Fibroblast of peridontal ligament (primary cell): ENCODE measurements at regions not wholly inside any gene's neighbourhood (a gene's known extent, or its start where the extent isn't known, plus 50 kb on each side); places are given as distances from the start of the nearest gene placed in this dataset.
"Not testable (repeated sequence)": the region's sequence is repeated elsewhere in the genome, so short reads cannot be mapped to it uniquely, and the experiment has no call there.

ENCODE experiments used
- DNase-seq: peaks from one replicate; pipeline ENCODE4 v3.0.0-alpha.2; 2010; ENCODE audit errors: extremely low read depth

DNA sequence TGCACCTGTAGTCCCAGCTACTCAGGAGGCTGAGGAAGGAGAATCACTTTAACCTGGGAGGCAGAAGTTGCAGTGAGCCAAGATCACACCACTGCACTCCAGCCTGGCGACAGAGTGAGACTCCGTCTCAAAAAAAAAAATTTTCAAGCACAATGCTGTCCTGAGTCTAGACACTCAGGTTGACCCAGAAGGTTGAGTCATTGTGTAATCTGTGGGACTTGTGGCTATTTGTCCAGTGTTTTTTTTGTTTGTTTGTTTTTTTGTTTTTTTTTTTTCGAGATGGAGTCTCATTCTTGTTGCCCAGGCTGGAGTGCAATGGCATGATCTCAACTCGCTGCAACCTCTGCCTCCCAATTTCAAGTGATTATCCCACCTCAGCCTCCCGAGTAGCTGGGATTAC, 74.3 kb upstream of the SOX13 start:
- not testable (repeated sequence) for DNase-seq

DNA sequence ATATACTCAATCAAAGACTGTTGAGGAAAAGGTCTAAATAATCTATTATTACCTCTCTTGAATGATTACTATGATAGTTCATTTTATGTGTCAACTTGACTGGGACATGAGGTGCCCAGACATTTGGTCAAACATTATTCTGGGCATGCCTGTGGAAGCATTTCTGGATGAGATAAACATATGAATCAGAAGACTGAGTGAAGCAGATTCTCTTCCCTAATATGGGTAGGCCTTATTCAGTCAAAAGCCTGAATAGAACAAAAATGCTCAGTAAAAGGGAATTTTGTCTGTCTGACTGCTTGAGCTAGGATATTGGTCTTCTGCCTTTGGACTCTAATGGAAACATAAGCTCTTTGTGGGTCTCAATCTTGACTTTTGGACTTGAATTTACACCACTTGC, 73.3 kb upstream of the SOX13 start:
- peak; percentile 10 for DNase-seq

DNA sequence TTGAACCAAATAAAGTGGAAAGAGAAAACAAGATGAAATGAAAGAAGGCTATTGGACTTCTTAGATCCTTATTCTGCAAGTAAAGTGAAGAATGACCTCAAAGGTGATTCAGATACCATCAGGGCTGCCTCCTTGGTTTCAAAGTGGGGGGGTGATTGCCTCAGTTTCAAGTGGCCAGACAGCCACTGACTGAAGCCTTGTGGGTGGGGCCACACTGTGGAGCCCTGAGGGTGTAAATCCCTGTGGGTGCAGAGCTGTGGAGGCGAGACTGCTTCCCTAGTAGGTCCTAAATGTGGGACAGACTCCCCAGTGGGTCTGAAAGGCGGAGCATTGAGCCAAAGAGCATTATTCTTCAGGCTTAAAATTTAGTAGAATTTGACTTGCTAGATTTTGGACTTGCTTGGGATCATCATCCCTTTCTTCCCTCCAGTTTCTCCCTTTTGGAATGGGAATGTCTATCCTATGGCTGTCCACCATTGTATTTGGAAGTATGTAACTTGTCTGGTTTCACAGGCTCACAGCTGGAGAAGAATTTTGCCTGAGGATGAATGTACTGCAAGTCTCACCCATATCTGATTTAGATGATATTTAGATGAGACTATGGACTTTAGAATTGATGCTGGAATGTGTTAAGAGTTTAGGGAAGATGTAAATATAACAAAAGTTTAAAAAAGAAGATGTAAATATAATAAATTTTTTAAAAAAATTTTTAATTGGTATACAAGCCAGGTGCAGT, 71.6 kb upstream of the SOX13 start:
- DNase-seq, result no peak

DNA sequence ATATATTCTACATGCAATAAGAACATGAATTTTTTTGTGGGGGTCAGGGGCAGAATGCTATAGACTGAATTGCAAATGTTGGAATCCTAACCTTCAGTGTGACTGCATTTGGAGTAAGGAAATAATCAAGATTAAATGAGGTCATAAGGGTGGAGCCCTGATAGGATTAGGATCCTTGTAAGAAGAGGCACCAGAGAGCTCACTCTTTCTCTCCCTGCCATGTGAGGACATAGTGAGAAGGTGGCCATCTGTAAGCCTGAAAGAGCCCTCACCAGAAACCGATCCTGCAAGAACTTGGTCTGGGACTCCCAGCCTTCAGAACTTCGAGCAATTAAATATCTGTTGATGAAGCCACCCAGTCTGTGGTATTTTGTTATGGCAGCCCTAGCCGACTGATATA, 70.3 kb upstream of the SOX13 start:
- DNase-seq, result no peak

DNA sequence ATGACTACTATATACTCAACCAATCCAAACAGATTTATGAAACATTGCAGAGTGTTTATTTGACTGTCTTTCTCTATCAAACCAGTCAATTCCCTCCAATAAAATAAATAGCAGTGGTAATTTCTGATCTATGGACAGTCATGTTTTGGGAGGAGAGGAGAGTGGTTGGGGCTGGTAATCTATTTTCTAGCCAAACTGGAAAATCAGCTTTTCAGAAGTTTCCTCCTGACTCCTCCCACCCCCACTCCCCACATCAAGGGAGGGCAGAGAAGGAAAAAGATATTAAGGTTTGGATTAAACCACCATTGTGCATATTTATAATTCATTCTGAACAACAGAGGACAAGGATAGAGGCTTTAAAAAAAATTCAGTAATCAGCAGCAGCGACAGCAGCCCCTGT, 69.4 kb upstream of the SOX13 start:
- no peak for DNase-seq

DNA sequence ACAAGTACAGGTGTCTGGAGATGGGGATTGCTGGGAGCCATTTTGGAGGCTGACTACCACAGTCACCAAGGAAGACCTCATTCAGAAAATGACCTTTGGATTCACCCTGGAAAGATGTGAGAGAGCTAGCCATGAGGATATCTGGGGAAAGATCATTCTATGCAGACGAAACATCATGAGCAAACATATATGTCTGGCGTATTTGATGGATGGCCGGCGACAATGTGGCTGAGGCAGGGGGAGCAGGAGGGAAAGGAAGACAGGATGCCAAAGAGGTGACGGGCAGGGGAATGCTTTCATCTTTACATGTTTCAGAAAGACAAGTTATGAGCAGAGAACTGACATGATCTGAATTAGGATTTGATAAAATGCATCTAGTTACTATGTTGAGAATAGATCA, 61.5 kb upstream of the SOX13 start:
- no peak for DNase-seq

DNA sequence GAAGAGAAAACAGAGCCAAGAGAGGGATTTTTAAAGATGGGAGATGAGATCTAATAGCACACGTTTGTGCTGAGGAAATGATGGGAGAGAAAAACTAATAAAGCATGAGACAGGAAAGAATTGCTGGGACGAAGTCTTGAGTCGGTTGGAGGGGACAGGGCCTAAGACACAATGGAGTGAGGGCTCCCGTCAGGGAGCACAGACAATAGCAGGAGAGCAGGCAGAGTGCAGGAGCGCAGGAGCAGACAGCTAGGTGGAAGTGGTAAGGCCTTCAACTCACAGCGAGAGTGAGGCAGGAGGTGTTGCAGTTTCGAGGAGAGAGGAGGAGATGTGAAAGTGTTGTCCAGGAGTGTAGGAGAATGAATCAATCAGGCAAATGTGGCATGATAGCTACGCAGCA, 59.9 kb upstream of the SOX13 start:
- no peak for DNase-seq

DNA sequence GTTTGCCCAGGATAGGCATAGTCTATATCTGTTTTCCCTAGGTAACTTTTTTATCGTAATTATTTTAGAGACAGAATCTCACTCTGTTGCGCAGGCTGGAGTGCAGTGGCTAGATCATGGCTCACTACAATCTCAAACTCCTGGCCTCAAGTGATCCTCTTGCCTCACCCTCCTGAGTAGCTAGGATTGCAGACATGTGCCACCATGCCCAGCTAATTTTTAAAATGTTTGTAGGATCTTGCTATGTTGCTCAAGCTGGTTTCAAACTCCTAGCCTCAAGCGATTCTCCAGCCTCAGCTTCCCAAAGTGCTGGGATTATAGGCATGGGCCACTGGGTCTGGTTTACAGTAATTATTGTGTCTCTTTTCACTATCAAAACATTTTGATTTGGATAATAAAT, 58.6 kb upstream of the SOX13 start:
- DNase-seq, result no peak

DNA sequence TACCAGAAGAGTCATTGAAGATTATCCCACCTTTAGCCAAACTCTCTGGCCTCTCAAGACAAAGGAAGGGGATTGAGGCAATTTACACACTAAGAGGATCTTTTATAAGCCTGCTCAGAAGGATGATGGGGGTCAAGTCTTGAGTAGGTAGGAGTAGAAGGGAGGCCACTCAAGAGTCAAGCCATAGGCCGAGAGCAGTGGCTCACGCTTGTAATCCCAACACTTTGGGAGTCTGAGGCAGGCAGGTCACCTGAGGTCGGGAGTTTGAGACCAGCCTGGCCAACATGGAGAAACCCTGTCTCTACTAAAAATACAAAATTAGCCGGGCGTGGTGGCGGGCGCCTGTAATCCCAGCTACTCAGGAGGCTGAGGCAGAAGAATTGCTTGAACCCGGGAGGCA, 58.0 kb upstream of the SOX13 start:
- not testable (repeated sequence) for DNase-seq

DNA sequence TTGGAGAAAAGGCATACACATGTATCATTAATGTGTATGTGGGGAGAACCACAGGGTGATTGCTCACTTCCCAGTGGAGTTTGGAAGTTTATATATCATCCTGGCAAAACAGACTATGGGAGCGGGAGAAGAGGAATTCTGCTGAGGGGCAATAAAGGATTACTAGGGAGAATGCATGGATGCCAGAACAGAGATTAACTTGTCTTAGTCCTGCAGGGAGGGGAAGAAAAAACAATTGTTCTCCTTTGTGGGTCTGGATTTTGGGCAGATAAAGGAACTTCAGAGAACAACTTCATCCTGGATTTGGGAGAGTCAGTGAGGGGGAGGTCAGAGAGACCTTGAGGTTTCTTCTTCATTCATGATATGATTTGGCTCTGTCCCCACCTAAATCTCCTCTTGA, 55.9 kb upstream of the SOX13 start:
- DNase-seq, result no peak

DNA sequence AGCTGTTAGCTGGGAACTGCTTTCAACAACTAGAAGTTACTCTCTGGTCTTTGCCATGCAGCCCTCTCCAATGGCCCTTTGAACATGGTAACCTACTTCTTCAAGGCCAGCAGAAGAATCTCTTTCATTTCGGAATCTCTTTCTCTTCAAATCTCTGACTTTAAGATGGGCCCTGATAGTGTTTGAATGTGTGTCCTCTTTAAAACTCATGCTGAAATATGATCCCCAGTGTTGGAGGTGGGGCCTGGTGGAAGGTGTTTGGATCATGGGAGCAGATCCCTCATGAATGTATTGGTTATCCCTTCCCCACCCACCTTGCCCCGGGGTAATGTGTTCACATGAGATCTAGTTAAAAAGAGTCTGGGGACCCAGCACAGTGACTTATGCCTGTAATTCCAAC, 54.5 kb upstream of the SOX13 start:
- DNase-seq, result no peak
